ENCODE measurements at regions not wholly inside any gene's neighbourhood (a gene's known extent, or its start where the extent isn't known, plus 50 kb on each side); places are given as distances from the start of the nearest gene placed in this dataset.
"Not testable (repeated sequence)": the region's sequence is repeated elsewhere in the genome, so short reads cannot be mapped to it uniquely, and the experiment has no call there.

DNA sequence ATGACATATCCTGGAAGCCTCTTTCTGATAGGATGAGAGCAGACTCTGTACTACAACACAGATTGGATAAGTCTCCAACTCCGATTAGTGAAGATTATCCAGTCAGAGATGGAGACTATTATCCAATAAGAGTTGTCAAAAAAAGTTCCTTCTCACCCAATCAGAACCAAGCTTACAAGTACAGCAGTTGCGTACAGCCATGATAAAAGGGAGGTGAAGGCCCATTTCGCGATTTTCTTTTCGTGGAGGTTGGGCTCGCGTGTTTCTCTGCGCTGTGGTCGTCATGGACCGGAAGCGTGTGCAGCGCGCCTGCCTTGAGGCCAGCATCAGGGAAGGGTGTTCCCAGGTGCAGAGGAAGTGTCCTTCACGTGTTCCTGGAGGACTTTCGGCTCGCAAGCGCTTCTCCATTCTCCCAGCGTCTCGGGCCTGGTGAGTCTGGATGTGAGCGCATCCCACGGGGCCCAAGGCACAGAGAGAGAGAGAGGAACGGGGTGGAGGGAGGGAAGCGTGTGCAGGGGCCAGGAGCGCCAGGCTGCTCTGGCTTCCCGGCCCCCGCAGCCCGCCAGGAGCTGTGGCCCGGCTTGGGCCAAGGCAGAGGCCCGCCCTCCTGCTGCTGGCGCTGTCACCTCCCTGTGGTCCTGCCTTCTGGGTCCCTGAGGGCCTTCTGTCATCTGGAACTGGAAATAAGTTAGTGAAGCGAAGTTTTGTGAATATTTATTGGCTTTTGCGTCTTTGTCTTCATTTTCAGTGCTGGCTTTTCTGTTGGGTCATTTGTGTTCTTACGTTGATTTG lies 53.9 kb downstream of the CDRT15L2 start:
- DNase-seq (ENCODE audit: low read depth, low spot score); in situ Hi-C loops (cut with HindIII; ENCODE audit: low pct_unique_long_range_greater_than_20kb, low sequenced_read_pairs): not testable (repeated sequence)

DNA sequence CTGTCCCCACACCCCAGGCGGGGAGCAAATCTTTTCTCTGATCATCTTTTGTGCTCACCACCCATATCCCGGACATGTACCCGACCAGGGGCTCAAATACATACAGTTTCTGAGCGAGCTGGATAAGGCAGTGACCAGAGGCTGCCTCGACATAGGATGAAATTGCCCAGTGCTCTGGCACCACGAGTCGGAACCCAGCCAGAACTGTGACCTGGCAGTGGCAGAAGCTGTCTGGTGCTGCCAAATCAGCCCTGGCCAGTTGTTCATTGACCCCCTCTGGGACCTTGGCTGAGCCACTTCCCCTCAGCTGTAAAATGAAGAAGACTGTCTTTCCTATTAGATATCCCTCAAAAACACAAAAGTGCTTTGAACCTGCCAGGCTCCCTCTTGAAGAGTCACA lies 60.6 kb downstream of the CDRT15L2 start:
- DNase-seq (ENCODE audit: low read depth, low spot score); in situ Hi-C loops (cut with HindIII; ENCODE audit: low pct_unique_long_range_greater_than_20kb, low sequenced_read_pairs): not testable (repeated sequence)

DNA sequence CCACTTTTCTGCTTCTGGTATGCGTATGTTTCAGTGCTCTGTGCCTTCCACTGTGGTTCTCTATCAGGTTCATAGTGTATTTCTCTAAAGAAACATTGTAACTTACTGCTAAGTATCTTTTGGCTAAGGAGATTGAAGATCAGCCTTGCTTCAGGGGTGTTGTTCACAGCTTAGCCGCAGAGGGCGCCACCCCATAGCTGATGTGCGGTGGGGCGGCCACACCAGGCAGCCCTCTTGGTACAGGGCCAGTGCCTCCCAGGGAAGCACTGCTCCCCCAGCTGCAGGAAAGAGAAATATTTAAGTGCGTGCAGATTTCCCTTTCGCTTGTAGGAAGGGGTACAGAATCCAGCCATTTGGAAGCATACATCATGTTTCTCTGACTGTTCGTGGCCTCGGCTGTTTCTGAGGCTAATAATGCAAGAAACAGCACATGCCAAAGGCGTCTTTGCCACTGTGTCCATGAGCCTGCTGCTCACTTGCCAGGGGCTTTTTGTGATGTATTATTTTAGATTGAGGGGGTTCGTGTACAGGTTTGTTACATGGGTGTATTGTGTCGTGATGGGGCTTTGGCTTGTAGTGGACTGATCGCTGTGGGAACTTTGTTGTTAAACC lies 67.2 kb downstream of the CDRT15L2 start:
- in situ Hi-C loops (cut with HindIII; ENCODE audit: low pct_unique_long_range_greater_than_20kb, low sequenced_read_pairs), result not testable (repeated sequence)

DNA sequence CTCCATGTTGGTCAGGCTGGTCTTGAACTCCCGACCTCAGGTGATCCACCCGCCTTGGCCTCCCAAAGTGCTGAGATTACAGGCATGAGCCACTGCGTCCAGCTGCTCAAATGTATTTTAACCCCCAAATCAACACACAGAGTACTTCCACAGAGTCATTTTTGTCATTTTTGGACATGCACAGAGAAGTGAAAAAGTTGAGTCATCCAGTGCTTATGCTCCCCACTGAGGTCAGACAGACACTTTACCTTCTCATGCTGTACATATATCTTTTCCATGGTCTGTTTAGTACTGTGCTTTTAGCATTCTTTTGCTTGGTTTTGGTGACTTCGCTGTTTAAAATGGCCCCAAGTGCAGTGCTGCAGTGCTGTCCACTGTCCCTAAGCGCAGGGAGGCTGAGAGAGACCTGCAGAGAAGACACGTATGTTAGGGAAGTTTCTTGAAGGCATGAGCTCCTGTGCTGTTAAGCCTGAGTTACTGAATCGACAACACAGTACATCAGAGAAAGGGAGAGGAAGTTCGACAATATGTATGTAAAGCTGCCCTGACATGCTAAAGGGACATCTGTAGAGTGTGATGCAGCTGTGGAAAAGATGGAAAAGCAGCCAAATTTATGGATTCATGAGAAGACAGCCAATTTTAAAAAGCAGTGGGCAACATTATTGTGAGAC lies 69.7 kb downstream of the CDRT15L2 start:
- DNase-seq (ENCODE audit: low read depth, low spot score); in situ Hi-C loops (cut with HindIII; ENCODE audit: low pct_unique_long_range_greater_than_20kb, low sequenced_read_pairs): not testable (repeated sequence)

More for the DNA sequence above, 67.2 kb downstream of the CDRT15L2 start:
- peak; percentile 50 for DNase-seq (ENCODE audit: low read depth, low spot score)

DNA sequence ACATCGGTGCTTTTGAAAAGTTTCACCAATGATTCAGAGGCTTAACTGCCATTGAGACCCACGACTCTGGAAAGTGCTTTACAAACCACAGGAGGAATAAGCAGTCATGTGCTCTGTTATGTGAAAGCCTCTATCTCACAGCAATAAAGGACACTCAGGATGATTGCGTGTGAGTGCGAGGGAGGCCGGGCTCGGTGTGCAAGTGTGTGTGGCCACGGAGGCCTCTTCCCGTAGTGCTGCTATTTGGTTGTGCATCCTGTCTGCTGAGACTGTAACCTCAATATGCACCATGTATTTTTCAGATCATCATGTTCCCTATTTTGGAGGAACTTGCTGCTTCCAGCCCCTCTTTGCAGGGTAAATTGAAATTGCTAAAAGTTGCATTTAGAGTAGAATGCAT lies 71.5 kb downstream of the CDRT15L2 start:
- DNase-seq (ENCODE audit: low read depth, low spot score); in situ Hi-C loops (cut with HindIII; ENCODE audit: low pct_unique_long_range_greater_than_20kb, low sequenced_read_pairs): not testable (repeated sequence)

DNA sequence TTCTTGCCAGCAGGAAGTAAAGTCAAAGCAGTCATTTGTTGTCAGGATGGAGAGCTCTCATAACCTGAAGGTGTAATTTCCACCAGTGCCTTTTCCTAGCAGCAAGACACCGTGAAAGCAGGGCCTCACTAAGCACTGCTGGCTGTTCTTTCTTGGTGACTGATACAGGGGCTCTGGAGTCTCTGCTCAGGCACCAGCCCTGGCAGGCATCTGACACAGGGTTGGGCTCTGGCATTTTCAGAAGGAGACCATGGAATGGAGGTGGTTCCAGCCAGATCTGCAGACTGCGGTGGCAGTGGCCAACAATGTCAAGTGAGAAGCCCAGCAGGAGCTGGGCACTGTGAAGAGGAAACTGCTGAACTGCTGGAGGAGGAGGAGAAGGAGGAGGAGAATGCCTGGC lies 72.2 kb downstream of the CDRT15L2 start:
- in situ Hi-C loops (cut with HindIII; ENCODE audit: low pct_unique_long_range_greater_than_20kb, low sequenced_read_pairs); DNase-seq (ENCODE audit: low read depth, low spot score): not testable (repeated sequence)

DNA sequence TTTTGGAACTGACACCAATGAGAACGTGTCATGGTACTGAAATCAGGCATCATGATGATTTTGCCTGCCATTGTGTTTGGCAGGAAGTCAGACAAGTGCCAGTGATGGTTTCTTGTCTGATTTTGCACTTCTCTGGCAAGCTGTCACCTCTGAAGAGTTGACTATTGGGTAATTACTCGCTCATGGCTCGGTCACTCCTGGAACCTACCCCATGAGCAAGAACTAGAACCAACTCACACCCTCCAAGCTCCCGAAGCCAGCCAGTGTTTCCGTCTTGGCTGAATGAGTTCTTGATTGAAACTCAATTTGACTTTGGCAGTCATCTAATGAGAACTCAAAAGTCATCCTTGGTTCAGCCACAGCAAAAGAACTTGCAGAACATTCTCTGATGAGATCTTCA lies 73.9 kb downstream of the CDRT15L2 start:
- in situ Hi-C loops (cut with HindIII; ENCODE audit: low pct_unique_long_range_greater_than_20kb, low sequenced_read_pairs); DNase-seq (ENCODE audit: low read depth, low spot score): not testable (repeated sequence)

DNA sequence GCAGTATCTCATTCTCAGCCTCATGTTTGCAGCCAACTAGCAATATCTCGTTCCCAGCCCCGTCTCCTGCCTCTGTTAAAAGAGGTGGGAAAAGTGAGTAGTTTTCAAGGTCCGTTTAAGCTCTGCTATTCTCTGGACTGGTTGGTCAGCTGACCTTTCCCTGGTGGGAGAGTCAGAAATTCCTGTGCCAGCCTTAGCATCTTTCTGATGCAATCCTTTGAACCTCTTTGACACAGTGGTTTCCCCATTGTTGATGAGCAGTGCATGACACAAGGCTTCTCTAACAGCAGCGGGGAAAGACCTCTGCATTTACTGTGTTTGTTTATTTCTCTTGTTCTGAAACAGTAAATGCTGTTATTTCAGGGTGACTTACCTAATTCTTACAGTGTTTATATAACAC lies 74.6 kb downstream of the CDRT15L2 start:
- in situ Hi-C loops (cut with HindIII; ENCODE audit: low pct_unique_long_range_greater_than_20kb, low sequenced_read_pairs); DNase-seq (ENCODE audit: low read depth, low spot score): not testable (repeated sequence)

DNA sequence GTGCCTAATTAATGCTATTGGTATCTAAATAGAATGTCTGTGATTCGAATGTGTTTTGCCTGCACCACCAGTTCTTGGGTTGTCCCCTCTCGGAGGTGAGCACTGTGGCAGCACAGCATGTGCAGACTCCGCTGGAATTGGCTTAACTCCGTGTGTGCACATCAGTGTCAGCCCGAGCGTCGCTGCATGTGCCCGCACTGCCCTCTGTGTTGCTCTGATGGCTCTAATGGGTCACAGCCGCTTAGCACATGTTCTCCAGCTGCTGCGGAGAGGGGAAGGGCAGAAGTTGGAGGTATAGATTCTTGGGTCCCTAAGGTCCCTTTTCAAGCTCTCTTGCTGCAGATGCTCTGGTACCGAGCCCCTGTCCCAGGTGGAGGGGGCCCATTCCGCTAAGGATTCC lies 75.1 kb downstream of the CDRT15L2 start:
- in situ Hi-C loops (cut with HindIII; ENCODE audit: low pct_unique_long_range_greater_than_20kb, low sequenced_read_pairs), result not testable (repeated sequence)

DNA sequence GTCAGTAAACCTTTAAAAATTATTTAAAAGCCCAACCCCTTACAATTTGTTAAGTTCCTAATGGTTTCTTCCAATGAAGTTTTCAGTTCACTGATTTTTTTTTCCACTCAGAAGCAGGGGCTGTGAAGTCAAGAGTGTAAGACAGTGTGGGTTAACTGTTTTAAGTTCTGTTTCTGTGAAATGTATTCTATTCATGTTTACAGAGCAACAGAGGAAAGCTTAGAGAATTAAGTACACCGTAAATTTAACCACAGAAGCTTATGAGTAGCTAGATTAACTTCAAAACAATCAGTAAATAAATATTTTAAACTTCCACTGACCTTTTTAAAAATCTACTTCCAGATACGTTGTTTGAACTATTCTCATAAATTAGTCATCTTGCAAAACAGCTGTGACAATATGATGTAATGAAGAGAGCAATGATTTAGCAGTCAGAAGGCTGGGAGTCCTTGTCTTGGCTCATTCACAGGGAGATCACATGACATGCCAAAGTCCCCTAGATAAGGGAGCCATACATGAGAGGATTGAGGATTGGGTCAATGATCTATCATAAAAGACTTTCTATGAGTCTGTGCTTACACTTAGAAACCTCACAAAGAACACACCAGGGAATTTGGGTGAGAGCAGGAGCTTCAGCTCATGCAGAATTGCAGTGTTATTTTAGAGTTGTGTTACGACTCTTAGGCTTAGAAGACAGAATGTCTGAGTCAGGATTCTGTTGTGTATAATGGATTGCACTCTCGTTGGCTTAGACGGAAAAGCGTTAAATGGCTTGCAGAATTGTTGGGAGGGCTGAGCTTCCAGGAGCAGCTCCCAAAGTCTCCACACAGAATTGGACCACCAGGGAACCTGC lies 85.8 kb downstream of the CDRT15L2 start:
- in situ Hi-C loops (cut with HindIII; ENCODE audit: low pct_unique_long_range_greater_than_20kb, low sequenced_read_pairs), result not testable (repeated sequence)
- peak; percentile 80 for DNase-seq (ENCODE audit: low read depth, low spot score)

More for the DNA sequence above, 75.1 kb downstream of the CDRT15L2 start:
- DNase-seq (ENCODE audit: low read depth, low spot score), result not testable (repeated sequence)

DNA sequence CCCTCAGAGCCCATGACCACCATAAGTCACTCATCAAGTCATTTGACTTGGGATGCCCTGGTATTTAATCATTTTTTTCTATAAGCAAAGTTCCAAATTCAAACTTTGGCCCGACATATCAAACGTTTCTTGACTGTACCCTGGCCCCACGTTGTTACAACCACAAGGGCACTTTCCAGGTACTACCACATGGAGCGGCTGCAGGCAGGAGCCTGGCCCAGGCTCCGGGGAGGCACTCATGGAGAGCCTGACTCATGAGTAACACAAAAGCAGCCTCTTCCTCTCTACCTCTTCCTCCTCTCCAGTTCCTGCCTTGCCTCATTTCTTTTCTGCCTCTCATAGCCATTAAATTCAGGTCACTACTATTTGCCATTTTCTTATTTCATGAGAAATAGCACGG lies 87.2 kb downstream of the CDRT15L2 start:
- in situ Hi-C loops (cut with HindIII; ENCODE audit: low pct_unique_long_range_greater_than_20kb, low sequenced_read_pairs), result not testable (repeated sequence)
- peak; percentile 45 for DNase-seq (ENCODE audit: low read depth, low spot score)

DNA sequence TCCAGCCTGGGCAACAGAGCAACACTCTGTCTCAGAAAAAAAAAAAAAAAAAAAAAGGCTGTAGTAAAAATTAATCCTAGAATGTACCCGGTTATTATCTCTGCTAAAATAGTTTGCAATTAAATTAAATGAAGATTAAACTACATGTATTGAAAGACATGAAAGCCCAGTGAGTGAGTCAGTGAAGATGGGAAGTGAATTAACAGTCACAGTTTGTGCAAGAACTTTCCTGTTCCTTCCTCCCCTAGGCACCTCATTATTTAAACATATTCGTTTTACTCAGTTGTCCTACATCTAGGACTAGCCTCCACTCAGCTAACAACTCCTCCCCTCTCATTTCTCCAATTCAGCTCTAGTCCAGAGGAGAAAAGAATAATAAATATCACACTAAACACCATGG lies 88.2 kb downstream of the CDRT15L2 start:
- DNase-seq (ENCODE audit: low read depth, low spot score); in situ Hi-C loops (cut with HindIII; ENCODE audit: low pct_unique_long_range_greater_than_20kb, low sequenced_read_pairs): not testable (repeated sequence)

DNA sequence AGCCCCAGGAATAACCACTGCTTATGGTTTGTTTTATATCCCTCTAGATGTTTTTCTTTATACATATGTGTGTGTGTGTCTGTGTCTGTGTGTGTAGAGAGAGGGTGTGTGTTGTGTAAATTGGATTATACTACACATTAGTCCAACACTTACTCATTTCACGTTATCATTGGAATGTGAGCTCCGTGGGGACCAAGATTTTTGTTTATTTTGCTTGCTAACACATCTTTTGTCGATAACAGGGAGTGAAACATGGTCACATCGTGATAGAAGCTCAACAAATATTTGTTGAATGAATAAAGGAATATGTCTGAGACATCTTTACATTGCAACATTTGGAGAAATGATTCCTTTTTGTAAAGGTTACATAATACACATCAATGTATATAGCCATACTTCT lies 88.8 kb downstream of the CDRT15L2 start:
- DNase-seq (ENCODE audit: low read depth, low spot score); in situ Hi-C loops (cut with HindIII; ENCODE audit: low pct_unique_long_range_greater_than_20kb, low sequenced_read_pairs): not testable (repeated sequence)

DNA sequence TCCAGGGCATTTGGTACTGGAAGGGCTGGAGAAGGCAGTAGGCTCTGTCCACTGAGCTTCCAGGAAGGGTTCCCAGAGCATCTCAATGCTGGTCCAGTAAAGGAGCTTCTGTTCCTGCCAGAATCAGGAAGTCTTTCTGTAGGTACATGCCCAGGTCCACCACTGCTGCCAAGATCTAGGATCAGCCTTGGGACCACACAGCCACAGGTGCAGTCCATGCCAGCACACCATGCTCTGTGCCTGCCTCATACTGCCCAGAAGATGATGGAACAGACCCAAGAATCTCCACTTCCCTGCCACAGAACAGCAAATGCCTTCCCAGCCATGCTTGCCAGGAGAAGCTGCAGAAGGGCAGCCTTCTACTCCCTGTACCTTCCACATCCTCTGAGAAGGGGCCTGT lies 89.3 kb downstream of the CDRT15L2 start:
- DNase-seq (ENCODE audit: low read depth, low spot score); in situ Hi-C loops (cut with HindIII; ENCODE audit: low pct_unique_long_range_greater_than_20kb, low sequenced_read_pairs): not testable (repeated sequence)

DNA sequence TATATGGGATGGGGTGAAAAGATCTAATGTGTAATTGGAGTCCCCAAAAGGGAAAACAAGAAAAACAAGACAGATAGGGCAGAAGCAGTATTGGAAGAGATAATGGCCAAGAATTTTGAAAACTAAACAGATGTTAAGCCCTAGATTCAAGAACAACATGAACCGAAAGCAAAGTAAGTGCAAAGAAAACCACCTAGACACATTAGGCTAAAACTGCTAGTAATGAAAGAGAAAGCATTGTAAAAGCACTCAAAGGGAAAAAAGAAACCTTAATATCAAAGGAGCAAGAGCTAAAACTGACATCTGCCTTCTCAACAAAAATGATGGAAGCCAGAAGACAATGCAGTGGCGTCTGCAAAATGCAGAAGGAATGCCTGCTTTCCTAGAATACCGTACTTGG lies 91.0 kb downstream of the CDRT15L2 start:
- in situ Hi-C loops (cut with HindIII; ENCODE audit: low pct_unique_long_range_greater_than_20kb, low sequenced_read_pairs); DNase-seq (ENCODE audit: low read depth, low spot score): not testable (repeated sequence)

DNA sequence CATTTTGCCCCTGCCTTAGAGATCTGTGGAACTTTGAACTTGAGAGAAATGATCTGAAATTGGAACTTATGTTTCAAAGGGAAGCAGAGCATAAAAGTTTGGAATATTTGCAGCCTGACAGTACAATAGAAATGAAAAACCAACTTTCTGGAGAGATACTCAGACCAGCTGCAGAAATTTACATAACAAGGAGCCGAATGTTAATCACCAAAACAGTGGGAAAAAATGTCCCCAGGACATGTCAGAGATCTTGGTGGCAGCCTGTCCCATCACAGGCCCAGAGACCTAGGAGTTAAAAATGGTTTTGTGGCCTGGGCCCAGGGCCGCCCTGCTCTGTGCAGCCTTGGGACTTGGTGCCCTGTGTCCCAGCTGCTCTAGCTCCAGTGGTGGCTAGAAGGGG lies 94.8 kb downstream of the CDRT15L2 start:
- in situ Hi-C loops (cut with HindIII; ENCODE audit: low pct_unique_long_range_greater_than_20kb, low sequenced_read_pairs); DNase-seq (ENCODE audit: low read depth, low spot score): not testable (repeated sequence)

DNA sequence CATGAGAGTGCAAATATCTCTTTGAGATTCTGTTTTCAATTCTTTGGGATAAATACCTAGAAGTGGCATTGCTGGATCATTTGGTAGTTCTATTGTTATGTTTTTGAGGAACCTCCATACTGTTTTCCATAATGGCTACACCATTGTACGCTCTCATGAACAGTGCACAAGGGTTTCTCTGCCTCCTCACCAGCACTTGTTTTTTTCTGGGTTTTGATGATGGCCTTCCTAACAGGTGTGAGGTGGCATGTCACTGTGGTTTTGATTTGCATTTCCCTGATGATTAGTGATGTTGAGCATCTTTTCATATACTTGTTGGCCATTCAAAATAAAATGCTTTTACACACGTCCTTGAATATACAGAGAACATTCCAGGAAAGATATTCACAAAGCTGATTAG lies 96.2 kb downstream of the CDRT15L2 start:
- DNase-seq (ENCODE audit: low read depth, low spot score); in situ Hi-C loops (cut with HindIII; ENCODE audit: low pct_unique_long_range_greater_than_20kb, low sequenced_read_pairs): not testable (repeated sequence)
